ENCODE measurements at regions not wholly inside any gene's neighbourhood (a gene's known extent, or its start where the extent isn't known, plus 50 kb on each side); places are given as distances from the start of the nearest gene placed in this dataset.

GRCh38 chr3:161156936-161157335, 51.8 kb upstream of the B3GALNT1 start:
- no peaks in the 10 kb centered on the region for H3K4me1 ChIP-seq

GRCh38 chr3:161161603-161162002, 56.5 kb upstream of the B3GALNT1 start:
- peak in 1 of 4 donors; percentile 68 for DNase-seq
- no peak overlapping the region for H3K27ac ChIP-seq
- TF ChIP-seq, protein P1, sequence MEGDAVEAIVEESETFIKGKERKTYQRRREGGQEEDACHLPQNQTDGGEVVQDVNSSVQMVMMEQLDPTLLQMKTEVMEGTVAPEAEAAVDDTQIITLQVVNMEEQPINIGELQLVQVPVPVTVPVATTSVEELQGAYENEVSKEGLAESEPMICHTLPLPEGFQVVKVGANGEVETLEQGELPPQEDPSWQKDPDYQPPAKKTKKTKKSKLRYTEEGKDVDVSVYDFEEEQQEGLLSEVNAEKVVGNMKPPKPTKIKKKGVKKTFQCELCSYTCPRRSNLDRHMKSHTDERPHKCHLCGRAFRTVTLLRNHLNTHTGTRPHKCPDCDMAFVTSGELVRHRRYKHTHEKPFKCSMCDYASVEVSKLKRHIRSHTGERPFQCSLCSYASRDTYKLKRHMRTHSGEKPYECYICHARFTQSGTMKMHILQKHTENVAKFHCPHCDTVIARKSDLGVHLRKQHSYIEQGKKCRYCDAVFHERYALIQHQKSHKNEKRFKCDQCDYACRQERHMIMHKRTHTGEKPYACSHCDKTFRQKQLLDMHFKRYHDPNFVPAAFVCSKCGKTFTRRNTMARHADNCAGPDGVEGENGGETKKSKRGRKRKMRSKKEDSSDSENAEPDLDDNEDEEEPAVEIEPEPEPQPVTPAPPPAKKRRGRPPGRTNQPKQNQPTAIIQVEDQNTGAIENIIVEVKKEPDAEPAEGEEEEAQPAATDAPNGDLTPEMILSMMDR (IDR thresholded peaks at IDR 0.05): no peak
- H3K9me3 ChIP-seq: peaks cover 0 to 17% of the 10 kb centered on the region in 2 donors
- H3K4me3 ChIP-seq: no peak overlapping the region
- no peaks in the 10 kb centered on the region for H3K27me3 ChIP-seq
- no peaks in the 10 kb centered on the region for H3K4me1 ChIP-seq
- intact Hi-C loops (cut with DNase I): no loop called here
- ATAC-seq: no peak
- H3K36me3 ChIP-seq: no peaks in the 10 kb centered on the region

More at GRCh38 chr3:161156936-161157335, 51.8 kb upstream of the B3GALNT1 start:
- no peak for DNase-seq
- TF ChIP-seq, protein P1 (IDR thresholded peaks at IDR 0.05): no peak
- no peak for ATAC-seq
- intact Hi-C loops (cut with DNase I): no loop called here
- H3K36me3 ChIP-seq: no peaks in the 10 kb centered on the region
- H3K4me3 ChIP-seq: no peak overlapping the region
- no peaks in the 10 kb centered on the region for H3K27me3 ChIP-seq
- H3K27ac ChIP-seq: no peak overlapping the region
- peaks cover 0 to 3% of the 10 kb centered on the region in 2 donors for H3K9me3 ChIP-seq

GRCh38 chr3:161163297-161163696, 57.8 kb upstream of the NMD3 start:
- ATAC-seq (peak; percentile 71), DNase-seq (no peak)
- no peak overlapping the region for H3K27ac ChIP-seq
- no peak overlapping the region for H3K4me3 ChIP-seq
- H3K36me3 ChIP-seq: no peaks in the 10 kb centered on the region
- H3K9me3 ChIP-seq: peaks cover 0 to 17% of the 10 kb centered on the region in 2 donors
- no peaks in the 10 kb centered on the region for H3K4me1 ChIP-seq
- intact Hi-C loops (cut with DNase I): no loop called here
- TF ChIP-seq, protein P1 (IDR thresholded peaks at IDR 0.05): no peak
- no peaks in the 10 kb centered on the region for H3K27me3 ChIP-seq

- DNase-seq (no peak), ATAC-seq (no peak)
- no peak overlapping the region for H3K27ac ChIP-seq
- no peak overlapping the region for H3K4me3 ChIP-seq
- no peaks in the 10 kb centered on the region for H3K36me3 ChIP-seq
- TF ChIP-seq, protein P1 (IDR thresholded peaks at IDR 0.05): no peak
- H3K4me1 ChIP-seq: no peaks in the 10 kb centered on the region
- H3K9me3 ChIP-seq: peaks cover 0 to 17% of the 10 kb centered on the region in 2 donors
- H3K27me3 ChIP-seq: no peaks in the 10 kb centered on the region
- intact Hi-C loops (cut with DNase I): no loop called here
Measured at GRCh38 chr3:161166051-161166450, 55.1 kb upstream of the NMD3 start.

- intact Hi-C loops (cut with DNase I): no loop called here
- H3K27ac ChIP-seq: peak overlapping the region in 1 of 2 donors; percentile 2
- DNase-seq: peak in 1 of 4 donors; percentile 44
Measured at GRCh38 chr3:161171113-161171512, 50.0 kb upstream of the NMD3 start.

More at GRCh38 chr3:161171113-161171512, 50.0 kb upstream of the NMD3 start:
- peak; percentile 74 for ATAC-seq
- no peaks in the 10 kb centered on the region for H3K4me1 ChIP-seq
- H3K9me3 ChIP-seq: peaks cover 0 to 6% of the 10 kb centered on the region in 2 donors
- H3K27me3 ChIP-seq: no peaks in the 10 kb centered on the region
- TF ChIP-seq, protein P1 (IDR thresholded peaks at IDR 0.05): no peak
- H3K4me3 ChIP-seq: no peak overlapping the region
- no peaks in the 10 kb centered on the region for H3K36me3 ChIP-seq
